HG03432 (cell line): ENCODE measurements at regions not wholly inside any gene's neighbourhood (a gene's known extent, or its start where the extent isn't known, plus 50 kb on each side); places are given as distances from the start of the nearest gene placed in this dataset.

ENCODE experiments used
- ATAC-seq: cut with Tn5 transposase; IDR thresholded peaks from one replicate; pipeline ENCODE4 v1.9.1; 2021; ENCODE audit warnings: mild to moderate bottlenecking, moderate library complexity; ENCODE audit not compliant: unreplicated experiment

DNA sequence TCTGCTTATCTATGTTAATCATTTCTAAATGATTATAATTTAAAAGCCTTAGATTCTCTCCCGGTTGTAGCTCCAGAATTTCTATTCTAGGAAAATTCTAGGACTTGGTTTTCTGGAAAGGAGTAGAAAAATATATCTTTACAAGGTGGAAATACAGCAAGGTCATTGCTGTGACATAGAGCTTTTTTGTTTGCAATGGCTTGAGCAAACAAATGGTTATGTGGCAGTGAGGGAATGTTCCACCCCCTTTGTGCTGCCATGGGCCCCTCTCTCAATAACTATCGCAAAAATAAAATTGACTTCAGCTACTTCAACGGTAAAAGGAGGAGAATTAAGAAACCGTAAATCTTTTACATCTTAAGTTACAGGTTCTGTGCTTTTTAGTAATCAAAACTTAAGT, 517.1 kb downstream of the EPHA3 start:
- ATAC-seq = no peak

DNA sequence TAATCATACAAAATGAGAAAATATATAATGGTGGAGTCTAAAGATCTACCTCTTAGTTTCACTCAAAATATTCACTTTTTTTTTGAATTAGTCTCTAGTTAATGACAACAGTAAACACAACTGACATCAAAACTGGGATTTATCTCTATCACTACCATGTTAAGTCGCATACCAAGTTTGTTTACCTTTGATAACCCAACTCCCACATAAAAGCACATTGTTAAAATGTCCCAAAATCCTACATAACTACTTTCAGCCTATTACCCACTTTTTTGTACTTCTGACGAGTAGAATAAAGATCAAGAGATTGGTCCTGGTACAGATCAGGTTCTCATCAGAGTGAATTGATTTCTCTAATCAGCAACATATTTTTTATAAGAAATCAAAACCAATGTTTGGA, 518.5 kb downstream of the EPHA3 start:
- no peak for ATAC-seq

DNA sequence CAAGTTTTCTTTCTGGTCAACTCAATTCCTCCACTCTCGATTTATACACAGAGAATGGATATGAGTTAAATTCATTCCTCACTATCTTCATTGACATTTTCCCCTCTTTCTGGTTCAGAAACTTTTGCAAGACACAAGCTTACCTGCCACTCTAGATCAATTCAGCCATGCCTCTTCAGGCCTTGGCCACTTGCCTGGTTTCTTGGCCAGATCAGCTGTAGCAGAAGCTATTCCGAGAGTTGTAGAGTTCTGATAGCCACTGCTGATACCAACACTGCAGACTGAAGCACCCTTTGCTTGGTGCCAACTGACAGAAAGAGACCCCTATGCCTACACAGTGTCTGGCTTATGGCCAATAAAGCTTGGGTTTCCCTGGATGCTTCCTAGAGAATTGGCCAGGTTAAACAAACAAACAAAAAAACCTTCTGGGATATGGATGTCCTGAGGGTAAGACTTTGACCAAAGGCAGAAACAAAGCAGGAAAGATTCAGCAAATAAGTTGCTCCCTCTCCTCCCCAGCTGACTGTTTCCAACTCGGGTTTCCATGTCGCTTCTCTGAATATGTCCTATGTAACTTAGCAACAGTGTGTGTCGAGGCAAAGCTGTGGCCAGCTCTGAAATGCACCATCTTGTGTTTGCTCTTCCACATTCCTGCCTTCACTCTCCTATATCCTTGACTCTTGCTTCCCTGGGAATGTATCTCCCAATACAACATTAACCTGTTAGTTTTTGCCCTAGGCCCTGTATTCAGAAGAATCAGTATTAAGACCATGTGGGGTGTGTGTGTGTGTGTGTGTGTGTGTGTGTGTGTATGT, 521.6 kb downstream of the EPHA3 start:
- no peak for ATAC-seq

DNA sequence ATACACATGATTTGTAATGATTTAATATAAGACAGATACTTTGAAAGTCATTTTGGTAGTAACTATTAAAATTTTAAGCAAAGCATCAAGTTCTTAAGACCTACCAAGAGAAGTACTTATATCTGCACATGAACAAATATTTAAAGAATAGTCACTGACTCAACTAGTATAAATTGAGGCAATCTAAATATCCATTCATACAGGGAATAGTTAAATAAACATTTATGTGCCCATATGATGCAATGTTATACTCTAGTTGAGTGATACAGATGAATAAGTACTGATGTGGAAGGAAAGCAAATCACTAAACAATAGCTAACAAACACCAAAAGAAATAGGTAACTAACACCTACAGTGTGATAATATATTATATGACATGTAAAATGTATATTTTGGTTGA, 527.7 kb downstream of the EPHA3 start:
- no peak for ATAC-seq

DNA sequence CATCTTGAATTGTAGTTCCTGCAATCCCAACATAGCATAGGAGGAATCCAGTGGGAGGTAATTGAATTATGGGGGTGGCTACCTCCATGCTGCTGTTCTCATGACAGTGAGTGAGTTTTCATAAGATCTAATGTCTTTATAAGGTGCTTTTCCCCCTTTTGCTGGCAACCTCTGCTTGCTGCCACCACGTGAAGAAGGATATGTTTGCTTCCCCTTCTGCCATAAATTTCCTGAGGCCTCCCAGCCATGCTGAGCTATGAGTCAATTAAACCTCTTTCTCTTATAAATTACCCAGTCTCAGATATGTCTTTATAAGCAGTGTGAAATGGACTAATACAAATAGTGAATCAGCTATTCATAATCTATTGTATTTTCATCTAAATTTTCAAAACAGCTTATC, 537.3 kb downstream of the EPHA3 start:
- no peak for ATAC-seq

DNA sequence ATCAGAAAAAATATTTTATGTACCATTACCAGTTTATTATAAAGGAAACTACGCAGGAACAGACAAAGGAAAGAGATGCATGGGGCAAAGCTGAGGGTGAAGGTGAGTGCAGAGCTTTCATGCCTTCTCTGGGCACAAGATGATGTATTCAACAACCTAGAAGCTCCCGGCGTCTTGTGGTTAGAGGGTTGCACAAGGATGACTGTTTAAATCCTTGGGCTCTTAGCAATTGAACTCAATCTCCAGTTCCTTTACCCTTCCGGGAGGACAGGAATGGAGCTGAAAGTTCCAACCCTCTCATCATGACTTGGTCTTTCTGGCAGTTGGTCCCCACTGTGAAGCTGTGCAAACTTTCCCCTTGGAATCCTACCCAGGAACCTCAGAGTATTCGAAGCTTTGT, 542.0 kb downstream of the EPHA3 start:
- ATAC-seq = no peak

DNA sequence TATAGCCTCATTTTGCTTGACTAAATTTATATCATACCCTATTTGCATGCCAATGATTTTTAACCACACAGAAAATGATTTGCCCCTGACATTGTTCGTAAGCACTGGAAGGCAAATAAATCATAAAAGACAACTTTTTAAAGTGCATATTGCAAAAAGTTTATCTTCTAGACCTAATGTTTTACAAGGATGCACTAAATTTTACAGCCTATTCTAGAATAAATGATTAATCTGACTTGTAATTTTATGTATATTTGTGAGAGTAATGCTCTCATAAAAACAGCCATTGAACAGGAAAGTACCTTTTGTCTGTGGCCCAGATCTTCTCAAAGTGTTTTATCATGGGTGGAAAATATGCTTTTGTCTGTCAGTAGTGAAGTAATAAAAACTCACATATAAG, 546.6 kb downstream of the EPHA3 start:
- no peak for ATAC-seq

DNA sequence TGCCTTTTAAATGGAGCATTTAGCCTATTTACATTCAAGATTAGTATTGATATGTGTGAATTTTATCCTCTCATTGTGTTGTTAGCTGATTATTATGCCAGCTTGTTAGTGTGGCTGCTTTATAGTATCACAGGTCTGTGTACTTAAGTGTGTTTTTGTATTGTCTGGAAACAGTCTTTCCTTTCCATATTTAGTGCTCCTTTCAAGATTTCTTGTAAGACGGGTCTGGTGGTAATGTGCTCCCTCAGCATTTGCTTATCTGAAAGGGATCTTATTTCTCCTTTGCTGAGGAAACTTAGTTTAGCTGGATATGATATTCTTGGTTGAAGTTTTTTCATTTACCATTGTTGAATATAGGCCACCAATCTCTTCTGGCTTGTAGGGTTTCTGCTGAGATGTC, 549.0 kb downstream of the EPHA3 start:
- no peak for ATAC-seq

DNA sequence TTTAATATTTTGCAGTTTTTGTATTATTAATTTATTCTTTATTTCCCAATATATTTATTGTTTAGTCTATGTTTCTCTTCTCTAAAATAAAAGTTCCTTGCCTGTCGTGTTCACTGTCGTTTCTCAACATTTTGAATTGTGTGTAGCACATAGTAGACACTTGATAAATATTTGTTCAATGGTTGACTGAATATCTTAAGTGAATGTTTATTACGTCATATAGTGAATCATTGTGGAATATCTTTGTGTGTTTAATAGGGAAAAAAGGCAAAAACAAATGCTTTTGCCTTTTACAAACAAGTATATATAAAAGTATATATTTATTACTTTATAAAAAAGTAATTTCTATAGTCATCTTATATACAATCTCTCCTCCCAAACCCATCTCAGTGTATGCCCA, 572.3 kb downstream of the EPHA3 start:
- no peak for ATAC-seq

DNA sequence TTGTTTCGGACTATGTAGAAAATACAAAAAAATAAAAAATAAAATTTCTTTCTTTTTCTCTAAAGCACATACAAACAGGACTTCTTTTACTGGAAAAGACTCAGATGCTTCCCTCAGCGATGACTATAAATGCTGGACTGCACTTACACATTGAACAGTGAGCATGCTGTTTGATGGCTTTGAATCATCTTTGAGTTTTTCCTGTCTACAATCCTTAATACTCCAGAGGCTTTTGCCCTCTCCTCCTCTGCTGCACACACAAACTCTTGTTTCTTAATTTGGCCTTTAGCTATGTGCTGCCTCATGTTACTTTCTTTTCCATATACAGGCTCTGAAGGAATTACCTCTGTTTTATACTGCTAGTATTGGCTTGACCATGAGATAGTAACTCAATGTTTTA, 575.1 kb downstream of the EPHA3 start:
- ATAC-seq = no peak

DNA sequence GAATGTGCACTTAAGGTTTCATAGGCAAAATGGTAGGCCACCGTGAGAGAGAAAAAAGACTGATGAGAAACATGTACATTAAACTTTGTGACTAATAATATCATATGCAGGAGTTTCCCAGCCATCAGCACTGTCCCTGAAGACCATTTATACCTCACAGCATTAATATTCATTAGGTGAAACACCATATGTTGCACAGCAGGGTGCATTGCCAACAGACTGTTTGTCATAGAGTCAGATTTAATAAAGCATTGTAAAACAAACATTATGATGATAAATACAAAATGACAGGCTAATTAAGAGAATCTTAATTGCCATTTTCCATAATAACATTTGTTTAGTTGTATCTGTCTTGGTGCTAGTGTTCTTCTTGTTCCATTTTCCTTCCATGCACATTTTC, 578.3 kb downstream of the EPHA3 start:
- no peak for ATAC-seq

DNA sequence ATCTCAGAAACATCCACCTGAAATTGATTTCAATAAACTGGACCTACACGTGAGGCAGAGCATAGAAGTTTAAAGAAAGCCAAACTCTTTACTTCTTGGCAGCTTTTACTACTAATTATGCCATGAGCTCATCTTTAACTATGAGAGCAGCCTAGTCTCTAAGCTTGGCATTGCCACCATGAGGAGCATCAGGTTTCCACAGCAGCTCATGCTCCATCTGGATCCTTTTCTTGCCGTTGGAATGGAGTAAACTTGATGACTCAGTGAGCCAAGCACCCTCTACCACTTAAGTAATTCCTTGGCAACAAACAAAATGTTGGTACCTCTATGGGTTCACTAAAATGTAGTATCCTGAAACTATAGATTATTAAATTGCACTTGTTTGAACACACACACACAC, 583.2 kb downstream of the EPHA3 start:
- ATAC-seq = no peak

DNA sequence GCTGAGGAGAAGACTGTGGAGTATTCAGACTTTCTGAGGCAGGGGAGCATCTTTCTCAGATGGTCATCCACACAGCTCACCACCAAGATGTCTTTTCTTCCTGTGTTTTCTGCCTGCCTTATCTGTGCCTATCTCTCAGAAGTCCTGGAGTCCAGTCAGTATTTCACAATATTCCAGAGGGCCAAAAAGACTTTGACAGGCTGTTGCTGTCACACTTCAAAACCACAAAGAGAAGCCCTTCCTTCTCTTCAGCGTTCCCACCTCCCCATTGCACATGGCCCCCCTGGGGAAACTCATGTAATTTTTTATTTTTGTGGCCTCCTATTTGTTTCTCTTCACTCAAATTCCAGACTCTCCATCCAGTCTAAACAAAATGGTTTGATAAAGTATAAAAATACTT, 585.2 kb downstream of the EPHA3 start:
- ATAC-seq = no peak

DNA sequence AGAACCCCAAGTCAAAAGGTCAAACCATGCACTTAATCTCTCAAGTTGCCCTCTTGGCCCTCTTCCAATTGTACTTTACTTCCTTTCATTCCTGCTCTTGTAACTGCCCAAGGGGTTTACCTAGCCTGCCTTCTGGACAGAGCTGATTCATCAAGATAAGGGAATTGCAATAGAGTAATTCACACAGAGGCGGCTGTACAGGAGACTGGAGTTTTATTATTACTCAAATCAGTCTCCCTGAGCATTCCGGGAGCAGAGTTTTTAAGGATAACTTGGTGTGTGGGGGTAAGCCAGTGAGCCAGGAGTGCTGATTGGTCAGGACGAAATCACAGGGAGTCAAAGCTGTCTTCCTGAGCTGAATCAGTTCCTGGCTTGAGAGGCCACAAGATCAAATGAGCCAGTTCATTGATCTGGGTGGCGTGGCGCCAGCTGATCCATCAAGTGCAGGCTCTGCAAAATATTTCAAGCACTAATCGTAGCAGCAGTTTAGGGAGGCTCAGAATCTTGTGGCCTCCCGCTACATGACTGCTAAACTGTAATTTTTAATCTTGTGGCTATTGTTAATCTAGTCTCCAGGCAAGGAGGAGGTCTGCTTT, 590.0 kb downstream of the EPHA3 start:
- no peak for ATAC-seq

DNA sequence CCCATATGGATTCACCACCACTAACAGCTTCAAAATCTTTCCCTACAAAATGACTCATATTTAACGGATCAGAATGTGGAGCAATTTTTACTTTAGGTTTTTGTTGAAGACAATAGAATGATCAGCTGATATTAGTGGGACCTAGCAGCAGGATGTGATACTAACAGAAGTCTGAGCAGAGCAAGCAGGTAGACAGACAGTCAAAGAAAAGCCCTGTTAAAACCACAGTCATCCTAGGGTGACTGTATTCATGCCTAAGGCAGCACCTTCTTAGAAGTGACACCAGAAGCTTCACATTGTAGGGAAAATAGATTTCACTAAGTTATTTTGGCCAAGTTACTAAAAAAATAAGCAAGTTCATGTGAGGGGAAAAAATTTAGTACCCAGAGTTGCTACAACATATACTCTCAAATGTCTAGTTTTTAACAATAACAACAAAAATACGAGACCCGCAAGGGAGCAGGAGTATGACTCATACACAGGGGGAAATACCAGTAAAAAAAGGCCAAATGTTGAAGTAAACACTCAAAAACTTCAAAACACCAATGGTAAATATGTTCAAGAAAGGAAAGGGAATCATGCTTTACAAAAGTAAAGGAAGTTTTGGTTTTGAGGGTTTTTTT, 590.9 kb downstream of the EPHA3 start:
- no peak for ATAC-seq

DNA sequence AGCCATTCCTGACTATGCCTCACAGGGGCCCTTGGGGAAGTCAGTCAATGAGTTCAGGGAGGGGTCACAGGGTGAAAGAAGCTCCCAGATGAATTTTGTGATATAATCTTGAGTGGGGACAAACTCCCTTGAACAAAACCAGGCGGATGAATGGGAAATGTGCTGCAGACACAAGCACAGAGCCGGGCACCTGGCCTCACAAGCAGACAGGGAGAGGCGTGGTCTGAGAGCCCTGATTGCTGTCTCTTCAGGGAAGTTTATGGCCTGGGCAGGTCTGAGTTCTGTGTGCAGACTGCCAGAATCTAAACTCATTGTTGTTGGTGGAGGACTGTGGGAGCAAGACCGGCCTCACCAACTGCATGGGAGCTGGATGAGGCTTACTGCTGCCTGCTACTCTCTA, 591.8 kb downstream of the EPHA3 start:
- no peak for ATAC-seq

DNA sequence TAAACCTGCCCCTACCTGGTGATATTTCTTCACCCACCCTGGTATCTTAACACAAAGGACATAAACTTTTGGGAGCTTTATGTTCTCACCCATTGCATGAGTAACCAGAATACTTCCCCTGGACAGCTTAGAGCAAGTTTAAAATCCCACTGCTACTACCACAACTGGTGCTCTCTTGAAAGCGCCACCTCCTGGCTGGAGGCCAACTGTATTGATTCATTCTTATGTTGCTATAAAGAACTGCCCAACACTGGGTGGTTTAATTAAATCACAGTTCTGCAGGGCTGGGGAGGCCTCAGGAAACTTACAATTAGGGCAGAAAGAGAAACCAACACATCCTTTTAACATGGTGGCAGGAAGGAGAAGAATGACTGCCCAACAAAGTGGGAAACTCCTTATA, 592.4 kb downstream of the EPHA3 start:
- no peak for ATAC-seq

DNA sequence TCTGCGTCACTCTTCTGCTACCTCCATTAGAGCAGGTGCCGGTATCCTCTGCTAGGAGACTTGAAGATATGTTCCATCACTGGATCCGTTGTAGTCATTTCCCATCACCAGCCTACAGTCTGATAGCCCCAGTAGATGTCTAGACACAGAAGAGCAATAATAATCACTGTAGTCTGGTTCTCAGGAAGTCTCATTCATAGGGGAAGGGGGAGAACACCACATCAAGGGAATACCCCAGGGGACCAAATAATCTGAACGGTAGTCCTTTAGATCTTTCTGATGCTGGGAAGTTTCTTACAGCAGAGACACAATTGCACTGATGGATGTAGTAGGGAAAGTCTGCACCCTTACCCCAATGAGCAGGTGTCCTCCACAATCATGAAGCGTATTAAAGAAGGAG, 595.0 kb downstream of the EPHA3 start:
- no peak for ATAC-seq

DNA sequence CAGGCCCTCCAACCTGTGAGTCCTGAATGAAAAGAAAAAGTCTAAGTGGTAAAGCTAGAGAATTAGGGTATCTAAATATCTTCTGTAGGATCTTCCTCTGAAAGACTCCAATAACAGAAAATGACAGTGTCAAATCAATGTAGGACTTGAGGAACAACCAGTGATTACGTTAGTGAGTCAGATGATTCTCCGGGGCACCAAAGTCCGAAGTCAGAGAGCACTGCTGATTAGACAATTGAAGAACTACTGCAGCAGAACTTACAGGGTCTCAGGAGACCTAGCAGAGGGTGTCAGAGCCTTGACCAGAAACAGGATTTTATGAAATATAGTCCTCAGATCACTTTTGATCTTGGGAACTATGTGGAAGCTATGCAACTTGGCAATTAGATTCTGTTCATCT, 605.8 kb downstream of the EPHA3 start:
- ATAC-seq = no peak

DNA sequence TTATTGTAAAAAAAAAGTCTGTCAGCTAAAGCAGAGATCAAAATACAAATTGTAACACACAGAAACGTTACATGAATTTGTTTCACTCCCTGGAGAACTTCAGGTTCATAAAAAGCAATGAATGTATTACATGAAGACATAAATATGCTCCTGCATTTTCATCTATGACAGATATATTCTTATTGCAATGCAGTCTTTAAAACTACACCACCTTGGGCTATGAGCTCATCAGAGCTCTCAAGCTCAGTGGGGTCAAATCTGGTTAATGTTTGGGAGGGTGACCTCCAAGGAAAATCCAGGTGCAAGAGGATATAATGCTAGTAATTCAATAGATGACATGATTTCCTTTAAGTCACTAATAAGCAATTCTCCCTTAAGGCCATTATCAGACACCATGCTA, 606.8 kb downstream of the EPHA3 start:
- no peak for ATAC-seq

DNA sequence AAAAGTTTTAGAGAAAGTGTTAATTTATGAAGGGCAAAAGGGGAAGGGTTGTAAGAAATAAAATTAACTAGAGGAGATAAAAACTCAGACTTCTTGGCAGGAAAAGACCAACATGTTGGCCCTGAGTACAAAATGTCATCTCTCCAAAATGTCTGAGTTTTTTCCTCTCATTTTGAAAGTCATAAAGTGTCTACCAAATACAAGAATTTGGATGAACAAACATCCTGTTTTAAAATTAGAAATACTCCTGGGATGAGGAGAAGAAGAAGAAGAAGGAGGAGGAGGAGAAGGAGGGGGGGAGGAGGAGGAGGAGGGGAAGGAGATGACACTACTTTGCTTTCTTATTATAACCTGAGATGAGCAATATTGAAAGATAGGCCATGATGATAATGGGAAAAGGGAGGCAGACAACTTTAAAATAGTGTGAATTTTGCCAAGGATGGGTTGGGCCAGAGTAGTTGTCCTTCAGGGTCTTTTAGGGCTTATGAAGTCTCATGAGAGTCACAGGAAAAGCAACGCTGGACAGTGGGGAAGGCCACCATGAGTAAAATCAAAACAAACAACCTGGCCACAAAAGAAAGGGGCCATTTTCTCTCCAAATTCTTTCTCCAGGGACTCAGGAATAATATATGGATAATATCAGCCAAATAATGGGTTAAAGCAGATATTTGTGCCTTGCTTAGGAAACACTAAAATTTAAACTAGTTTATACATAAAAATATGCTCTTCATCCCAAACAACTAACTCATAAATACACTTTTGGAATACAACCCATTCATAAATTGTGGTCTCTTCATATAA, 632.9 kb downstream of the EPHA3 start:
- no peak for ATAC-seq

DNA sequence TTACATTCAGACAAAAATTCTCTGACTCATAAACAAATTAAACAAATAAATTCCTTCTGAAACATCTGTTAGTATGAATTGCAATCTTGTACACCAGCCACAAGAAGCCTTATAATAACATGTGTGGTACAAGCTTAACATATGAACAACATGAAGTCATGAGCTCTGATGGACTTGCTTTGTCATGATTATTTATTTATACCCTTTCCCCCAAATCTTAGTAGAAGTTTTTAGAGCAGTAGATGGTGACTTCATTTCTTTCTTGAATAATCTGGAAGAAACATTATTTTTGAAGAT, 633.4 kb downstream of the EPHA3 start:
- ATAC-seq = no peak
